Gastroesophageal sphincter (tissue), 3 donors: ENCODE measurements at regions not wholly inside any gene's neighbourhood (a gene's known extent, or its start where the extent isn't known, plus 50 kb on each side); places are given as distances from the start of the nearest gene placed in this dataset.

Source experiments
- EP300 ChIP-seq: sonication (generic); formaldehyde crosslinking; IDR thresholded peaks from one replicate; pipeline ENCODE4 v1.6.1; 2017; ENCODE audit warnings: antibody characterized with exemption, mild to moderate bottlenecking
- POLR2A ChIP-seq, 2 donors: fragments of 450-650 bp; IDR thresholded peaks; one replicate each; pipeline ENCODE4 v1.6.1; 2017; ENCODE audit warnings: antibody characterized with exemption in 2 of 2, mild to moderate bottlenecking in 2 of 2, moderate library complexity in 1 of 2
- POLR2AphosphoS5 ChIP-seq: sonication (generic); formaldehyde crosslinking; IDR thresholded peaks from one replicate; pipeline ENCODE4 v1.6.1; 2017; ENCODE audit warnings: antibody characterized with exemption
- TF ChIP-seq, protein P1 (sequence below), 4 experiments: fragments of 200-600 bp in 2 of 4; fragments of 450-650 bp in 2 of 4; sonication (generic) in 1 of 4; IDR thresholded peaks; one replicate each; pipeline ENCODE4 v1.5.1; 2017 to 2019; ENCODE audit warnings: antibody characterized with exemption in 4 of 4, mild to moderate bottlenecking in 2 of 4, moderate library complexity in 2 of 4

GRCh38 chr4:179569549-179569948, 2127.3 kb upstream of the AGA start:
- TF ChIP-seq POLR2A (IDR thresholded peaks at IDR 0.05) (no peak), POLR2AphosphoS5 (no peak), EP300 (no peak)
- TF ChIP-seq, protein P1, sequence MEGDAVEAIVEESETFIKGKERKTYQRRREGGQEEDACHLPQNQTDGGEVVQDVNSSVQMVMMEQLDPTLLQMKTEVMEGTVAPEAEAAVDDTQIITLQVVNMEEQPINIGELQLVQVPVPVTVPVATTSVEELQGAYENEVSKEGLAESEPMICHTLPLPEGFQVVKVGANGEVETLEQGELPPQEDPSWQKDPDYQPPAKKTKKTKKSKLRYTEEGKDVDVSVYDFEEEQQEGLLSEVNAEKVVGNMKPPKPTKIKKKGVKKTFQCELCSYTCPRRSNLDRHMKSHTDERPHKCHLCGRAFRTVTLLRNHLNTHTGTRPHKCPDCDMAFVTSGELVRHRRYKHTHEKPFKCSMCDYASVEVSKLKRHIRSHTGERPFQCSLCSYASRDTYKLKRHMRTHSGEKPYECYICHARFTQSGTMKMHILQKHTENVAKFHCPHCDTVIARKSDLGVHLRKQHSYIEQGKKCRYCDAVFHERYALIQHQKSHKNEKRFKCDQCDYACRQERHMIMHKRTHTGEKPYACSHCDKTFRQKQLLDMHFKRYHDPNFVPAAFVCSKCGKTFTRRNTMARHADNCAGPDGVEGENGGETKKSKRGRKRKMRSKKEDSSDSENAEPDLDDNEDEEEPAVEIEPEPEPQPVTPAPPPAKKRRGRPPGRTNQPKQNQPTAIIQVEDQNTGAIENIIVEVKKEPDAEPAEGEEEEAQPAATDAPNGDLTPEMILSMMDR (IDR thresholded peaks at IDR 0.05), result no peak
